Suppressor macrophage treated with lipopolysaccharide for 1 hour (primary cell): ENCODE measurements at regions not wholly inside any gene's neighbourhood (a gene's known extent, or its start where the extent isn't known, plus 50 kb on each side); places are given as distances from the start of the nearest gene placed in this dataset.

Experiments
- DNase-seq, 3 donors: peaks; one replicate each; pipeline ENCODE4 v3.0.0-alpha.2; 2020 to 2022

DNA sequence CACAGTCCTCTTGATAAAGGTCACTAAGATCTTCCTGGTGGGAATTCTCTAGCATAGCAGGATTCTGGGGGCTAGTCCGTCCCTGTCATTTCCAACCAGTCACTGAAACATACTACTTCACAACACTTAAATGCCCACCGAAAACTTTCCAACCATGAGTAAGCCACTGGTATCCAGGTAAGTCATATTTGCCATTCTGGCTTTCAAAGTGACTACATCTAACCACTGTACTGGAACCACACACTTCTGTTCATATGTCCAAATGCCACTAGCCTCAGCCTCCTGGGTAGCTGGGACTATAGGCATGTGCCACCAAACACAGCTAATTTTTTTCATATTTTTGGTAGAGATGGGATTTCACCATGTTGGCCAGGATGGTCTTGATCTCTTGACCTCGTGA lies 64.3 kb upstream of the VANGL1 start:
- DNase-seq: no peak

DNA sequence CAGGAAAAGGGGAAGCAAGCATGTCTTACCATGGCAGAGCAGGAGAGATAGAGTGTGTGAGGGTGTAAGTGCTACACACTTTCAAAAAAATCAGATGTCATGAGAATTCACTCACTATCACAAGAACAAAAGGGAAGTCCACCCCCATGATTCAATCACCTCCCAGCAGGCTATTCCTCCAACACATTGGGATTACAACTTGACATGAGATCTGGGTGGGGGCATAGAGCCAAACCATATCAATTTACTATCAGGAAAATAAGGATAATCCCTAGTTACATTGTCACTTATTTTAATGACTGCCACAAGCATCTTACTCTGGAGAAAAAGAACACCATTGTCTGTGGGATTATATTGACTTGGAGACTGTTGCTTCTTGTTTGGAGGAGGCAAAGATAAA lies 66.1 kb upstream of the VANGL1 start:
- peak in 1 of 3 donors; percentile 1 for DNase-seq

DNA sequence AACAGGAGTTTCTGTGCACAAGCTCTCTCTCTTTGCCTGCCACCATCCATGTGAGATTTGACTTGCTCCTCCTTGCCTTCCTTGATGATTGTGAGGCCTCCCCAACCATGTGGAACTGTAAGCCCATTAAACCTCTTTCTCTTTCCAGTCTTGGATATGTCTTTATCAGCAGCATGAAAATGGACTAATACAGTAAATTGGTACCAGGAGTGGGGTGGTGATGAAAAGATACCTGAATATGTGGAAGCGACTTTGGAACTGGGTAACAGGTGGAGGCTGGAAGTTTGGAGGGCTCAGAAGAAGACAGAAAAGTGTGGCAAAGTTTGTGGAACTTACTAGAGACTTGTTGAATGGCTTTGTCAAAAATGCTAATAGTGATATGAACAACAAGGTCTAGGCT lies 69.1 kb upstream of the VANGL1 start:
- DNase-seq: no peak

DNA sequence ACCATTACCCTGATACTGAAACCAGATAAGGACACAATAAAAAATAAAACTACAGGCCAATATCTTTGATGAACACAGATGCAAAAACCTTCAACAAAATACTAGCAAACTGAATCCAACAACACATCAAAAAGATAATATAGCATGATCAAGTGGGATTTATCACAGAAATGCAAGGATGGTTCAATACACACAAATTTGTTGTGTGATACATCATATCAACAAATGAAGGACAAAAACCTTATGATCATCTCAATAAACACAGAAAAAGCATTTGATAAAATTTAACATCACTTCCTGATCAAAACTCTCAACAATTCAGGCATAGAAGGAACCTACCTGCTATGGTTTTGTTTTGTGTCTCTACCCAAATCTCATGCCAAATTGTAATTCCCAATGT lies 74.3 kb upstream of the VANGL1 start:
- no peak for DNase-seq

GRCh38 chr1:115565791-115566190 lies 76.0 kb upstream of the VANGL1 start:
- no peak for DNase-seq

- DNase-seq: no peak
These were observed 76.4 kb upstream of the VANGL1 start for GRCh38 chr1:115565353-115565752.

DNA sequence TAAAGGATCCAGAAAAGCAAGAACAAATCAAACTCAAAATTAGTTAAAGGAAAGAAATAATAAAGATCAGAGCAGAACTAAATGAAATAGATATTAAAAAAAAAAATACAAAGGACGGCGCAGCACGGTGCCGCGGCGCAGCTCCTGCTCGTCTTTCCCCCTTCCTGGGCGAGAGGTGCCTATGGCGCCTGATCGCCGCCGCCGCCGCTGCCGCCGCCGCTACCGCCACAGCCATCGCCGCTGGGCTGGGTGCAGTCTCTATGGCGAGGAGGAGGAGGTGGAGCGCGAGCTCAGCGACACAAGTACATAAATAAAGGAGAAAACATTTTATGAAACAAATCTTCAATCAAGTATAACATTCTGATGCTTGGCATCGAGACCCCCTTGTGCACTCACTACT lies 77.6 kb upstream of the VANGL1 start:
- no peak for DNase-seq

DNA sequence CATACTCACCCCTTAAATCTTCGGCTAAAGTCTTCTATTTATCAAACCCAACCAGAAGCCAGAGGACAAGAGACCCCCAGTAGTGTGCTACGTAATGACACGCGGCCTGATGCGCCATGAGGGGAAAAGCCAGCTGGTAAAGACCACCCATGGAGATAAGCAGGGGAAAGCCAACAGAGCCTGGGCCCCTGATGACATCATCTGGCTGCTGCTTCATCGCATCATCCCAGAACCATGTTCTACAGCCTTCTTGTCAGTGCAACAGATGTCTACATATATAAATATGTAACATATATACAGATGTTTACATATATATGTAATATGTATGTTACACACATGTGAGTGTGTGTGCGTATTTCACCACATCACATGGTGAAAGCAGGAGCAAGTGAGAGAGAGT lies 81.7 kb upstream of the VANGL1 start:
- DNase-seq: no peak

DNA sequence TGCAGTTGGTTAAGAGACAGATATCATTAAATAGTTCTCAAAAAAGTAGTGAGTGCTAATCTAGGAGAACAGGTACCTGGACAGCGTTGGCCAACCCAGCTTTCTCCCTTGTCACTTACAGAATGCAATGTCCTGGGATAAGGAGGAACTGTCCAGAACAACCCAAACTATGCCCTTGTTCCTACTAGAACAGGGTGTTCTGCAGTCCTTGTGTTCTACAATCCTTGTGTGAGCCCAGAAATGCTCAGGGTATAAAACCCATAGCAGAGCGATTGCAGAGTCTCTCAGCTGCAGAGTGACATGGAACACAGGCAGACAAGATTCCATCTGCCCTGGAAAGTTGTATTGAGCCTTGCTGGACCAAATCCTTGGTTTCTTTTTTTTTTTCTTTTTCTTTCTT lies 83.5 kb upstream of the VANGL1 start:
- no peak for DNase-seq

GRCh38 chr1:115557715-115558114 lies 84.1 kb upstream of the VANGL1 start:
- no peak for DNase-seq

DNA sequence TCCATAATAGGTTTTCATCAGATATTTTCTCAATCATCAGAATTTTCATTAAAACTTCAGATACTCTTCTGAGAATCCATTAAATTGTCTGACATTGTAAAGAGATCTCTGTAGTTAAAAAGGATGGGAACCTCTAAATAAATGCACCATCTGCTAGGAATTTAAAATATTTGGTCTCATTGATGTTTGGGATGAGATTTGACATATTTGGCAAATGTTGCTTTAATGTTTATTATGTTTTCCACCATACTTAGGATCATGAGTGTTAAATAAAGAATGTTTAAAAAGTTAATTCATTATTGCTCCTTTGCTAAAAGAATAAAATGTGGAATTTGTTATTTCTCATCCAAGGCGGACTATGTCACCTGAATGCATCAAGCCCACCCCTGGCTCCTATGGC lies 85.5 kb upstream of the VANGL1 start:
- no peak for DNase-seq

DNA sequence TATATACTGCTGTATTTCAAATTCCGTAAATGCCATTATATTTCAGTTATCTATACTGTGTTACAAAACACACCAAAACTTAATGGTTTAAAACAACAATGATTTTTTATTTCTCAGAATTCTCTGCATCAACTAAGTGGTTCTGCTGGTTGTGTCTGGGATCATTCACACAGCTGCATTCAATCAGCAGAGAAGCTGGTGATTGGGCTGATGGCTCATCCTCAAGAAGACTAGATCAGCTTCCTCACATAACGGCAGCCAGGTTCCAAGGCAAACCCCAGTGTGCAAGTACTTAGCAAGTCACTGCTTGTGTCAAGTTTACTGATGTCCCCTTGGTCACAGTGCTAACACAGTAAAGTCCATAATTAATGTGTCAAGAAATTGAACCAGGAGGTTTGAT lies 86.3 kb upstream of the VANGL1 start:
- DNase-seq: no peak

DNA sequence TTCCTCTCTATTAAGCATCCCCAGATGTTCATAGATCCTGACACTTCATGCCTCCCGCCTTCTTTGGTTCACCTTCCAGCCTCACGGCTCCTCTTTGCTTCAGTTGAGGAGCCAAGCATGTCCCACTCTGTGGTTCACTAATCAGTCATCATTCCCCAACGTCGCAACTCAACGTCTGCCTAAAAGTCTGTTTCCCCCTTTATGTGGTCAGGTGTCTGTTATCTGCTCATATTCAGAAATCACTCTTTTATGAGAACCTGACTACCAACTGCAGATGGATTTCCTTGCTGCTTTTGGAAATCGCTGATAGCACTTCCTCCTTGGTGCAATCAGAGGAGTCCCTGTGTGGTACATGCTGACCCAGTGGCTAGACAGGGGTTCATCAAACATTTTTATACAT lies 94.1 kb upstream of the VANGL1 start:
- DNase-seq: no peak

DNA sequence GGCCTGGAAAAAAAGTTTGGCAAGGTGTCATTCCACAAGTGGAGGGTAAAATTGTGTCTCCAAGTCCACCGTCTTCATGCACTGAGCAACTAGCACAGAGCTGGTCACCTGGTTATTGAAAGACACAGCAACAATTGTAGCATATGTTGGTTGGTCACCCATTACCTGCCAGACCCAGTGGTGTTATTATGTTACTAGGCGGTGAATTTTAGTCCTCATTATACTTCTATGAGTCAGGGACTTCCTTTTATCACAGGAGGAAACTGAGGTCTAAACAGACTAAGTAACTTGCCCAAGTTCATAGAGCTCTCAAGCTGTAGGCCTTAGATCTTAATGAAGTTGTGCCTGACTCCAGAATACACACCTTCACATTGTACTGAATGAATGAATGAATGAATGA lies 94.9 kb upstream of the VANGL1 start:
- DNase-seq: no peak

GRCh38 chr1:115545791-115546733 lies 95.7 kb upstream of the VANGL1 start:
- DNase-seq: peak; percentile 30 to 47 (median 37)

DNA sequence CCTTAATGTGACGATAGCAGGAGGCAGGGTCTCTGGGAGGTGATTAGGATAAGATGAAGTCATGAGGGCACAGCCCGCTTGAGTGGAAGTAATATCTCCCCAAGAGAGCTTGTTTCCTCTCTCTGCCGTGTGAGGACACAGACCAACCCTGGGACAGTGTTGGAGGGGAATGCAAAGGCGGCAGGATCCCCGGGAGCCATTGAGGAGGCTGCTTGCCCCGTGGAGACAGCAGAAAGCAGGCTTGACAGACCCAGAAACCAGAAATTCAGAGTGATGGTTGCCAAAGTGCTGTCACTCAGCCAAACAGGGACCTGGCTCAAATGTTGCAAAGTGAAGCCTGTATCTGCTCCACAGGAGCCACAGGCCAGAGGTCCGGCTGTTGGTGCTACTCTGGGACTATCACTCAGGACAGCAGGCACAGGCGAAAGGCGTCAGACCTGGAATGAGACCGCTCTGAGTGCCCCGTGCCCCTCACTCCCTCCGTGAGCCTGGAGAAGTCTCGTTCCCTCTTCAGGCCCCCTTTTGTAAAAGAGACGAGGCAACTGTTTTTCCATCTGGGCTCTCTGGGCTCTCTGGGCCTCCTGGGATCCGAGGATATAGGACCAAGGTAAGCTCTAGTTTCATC lies 96.6 kb upstream of the VANGL1 start:
- DNase-seq: no peak

DNA sequence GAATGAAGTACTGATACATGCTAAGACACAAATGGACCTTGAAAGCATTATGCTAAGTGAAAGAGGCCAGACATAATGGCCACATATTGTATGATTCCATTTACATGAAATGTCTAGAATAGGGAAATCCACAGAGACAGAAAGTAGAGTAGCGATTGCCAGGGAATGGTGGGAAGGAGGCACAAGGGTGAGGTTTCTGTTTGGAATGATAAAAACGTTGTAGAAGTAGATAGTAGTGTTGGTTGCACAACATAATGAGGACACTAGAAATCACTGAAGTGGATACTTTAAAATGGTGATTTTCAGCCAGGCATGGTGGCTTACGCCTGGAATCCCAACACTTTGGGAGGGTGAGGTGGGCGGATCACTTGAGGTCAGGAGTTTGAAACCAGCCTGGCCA lies 97.6 kb upstream of the VANGL1 start:
- DNase-seq: no peak

GRCh38 chr1:115543247-115543646 lies 98.5 kb upstream of the VANGL1 start:
- no peak for DNase-seq

DNA sequence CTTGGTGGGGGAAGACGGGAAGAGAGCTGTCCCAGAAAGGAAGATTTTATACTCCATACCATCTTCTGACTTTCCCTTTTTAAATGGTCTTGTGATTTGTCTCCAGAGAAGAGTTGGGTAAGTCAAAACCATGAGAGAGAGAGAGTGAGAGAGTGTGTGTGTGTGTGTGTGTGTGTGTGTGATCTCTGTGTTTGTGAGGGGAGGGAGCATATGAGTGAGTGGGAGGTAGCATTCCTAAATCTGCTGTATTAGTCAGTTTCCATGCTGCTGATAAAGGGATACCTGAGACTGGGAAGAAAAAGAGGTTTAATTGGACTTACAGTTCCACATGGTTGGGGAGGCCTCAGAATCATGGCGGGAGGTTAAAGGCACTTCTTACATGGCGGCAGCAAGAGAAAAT lies 102.0 kb upstream of the VANGL1 start:
- no peak for DNase-seq

- DNase-seq: no peak
These were observed 102.7 kb upstream of the VANGL1 start for GRCh38 chr1:115539061-115539460.

DNA sequence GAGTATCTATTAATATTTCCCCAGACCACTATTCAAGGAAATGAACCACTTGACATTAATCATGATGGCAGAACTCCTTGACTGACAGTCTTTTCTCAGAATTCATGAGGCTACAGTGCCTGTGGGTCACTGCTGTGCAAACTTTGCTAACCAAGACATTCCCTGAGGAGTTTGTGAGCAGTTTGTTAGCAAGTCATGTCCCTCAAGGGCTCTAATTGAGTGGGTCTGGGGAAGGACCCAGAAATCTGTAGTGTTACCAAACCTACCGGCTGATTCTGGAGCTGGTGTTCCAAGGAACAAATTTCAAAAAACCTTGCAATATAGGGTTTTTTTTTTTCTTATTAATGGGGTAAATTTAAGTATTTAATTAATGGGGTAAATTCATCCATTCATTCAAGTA lies 103.2 kb upstream of the VANGL1 start:
- DNase-seq: no peak

DNA sequence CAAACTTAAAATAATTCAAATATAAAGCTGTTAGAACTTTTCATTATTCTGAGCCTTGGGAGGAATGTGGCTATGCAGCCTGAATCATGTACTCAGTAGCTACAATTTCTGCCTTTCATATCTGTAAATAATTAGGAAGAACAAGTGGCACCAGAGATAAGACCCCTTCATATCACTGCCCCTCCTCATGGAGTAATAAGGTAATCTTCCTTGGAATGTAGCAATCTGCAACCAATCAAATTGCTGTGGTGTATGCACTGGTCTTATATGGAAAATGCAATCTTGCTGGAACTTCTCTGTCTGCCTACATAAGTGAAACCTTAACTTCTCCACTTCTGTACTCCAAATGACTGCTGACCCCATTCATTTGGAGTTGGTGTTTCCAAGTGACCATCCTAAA lies 104.4 kb upstream of the VANGL1 start:
- no peak for DNase-seq

DNA sequence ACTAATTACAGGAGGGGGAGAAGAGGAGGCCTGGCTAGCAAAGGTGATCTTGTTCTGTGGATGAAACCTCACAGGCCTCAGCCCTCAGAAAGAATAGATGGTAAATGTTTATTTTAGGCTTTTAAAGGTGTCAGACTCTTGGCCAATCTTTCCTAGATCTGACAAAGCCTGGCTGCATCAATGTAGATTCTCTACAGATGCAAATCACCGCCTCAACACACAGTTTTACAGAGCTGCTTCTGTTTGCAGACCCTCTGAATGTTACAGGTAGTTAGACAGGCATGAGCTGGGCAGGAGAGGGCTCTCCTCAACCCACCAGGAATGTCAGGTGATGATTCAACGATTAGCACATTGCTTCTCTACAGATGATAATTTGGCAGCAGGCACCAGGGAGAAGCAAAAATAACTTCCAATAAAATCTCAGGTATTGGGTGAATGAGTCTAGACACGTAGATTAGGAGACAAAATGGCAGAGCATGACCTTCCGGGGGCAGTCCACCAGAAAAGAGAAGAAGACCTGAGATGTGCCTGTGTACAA lies 105.4 kb upstream of the VANGL1 start:
- DNase-seq: no peak

DNA sequence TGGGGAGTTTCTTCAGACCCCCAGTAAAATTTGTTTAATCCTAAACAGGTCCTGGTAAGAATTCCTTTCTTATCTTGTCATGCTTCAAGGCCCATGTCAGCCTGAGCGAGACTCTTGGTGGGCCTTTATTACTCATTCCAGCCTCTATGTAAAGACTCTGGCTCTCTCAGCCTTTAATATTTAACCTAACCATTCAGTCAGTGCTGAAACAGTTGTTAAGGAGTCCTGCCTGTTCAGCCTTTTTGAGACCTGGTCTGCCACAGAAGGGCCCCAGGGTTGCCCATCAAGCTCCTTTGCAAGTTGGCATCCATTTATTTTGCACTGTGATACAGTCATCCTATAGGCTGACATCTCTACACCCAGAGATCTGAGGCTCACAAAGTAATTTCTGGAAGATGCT lies 107.7 kb upstream of the VANGL1 start:
- no peak for DNase-seq
